Activated CD8-positive, alpha-beta T cell treated with anti-CD3 and anti-CD28 coated beads, Interleukin-2, amount 10 ng/mL, durations not matched to agents 7 days and 5 days (primary cell): ENCODE measurements at regions not wholly inside any gene's neighbourhood (a gene's known extent, or its start where the extent isn't known, plus 50 kb on each side); places are given as distances from the start of the nearest gene placed in this dataset.

ENCODE experiments used
- ATAC-seq: fragments of 150-1000 bp; cut with Tn5 transposase; one replicate; pipeline ENCODE4 v1.10.0; 2021; ENCODE audit warnings: moderate library complexity
- CTCF ChIA-PET: fragments of 350-600 bp; sonication (Branson Sonifier 250); formaldehyde crosslinking; loops from one replicate; lab custom pipeline; 2021; ENCODE audit warnings: antibody characterized with exemption; lab: Charles Lee
- POLR2A ChIA-PET: fragments of 350-600 bp; sonication (Branson Sonifier 250); formaldehyde crosslinking; loops from one replicate; lab custom pipeline; 2021; ENCODE audit warnings: antibody characterized with exemption; lab: Charles Lee
- DNase-seq: peaks from one replicate; pipeline ENCODE4 v3.0.0-alpha.2; 2020
- H3K27ac Mint-ChIP-seq: one replicate; pipeline ENCODE4 v1.8.0; 2021; ENCODE audit warnings: mild to moderate bottlenecking, mixed read lengths
- H3K27me3 Mint-ChIP-seq: one replicate; pipeline ENCODE4 v1.8.0; 2021; ENCODE audit warnings: low read depth, mixed read lengths
- H3K36me3 Mint-ChIP-seq: one replicate; pipeline ENCODE4 v1.8.0; 2021; ENCODE audit warnings: low read depth, mixed read lengths
- H3K4me1 Mint-ChIP-seq: one replicate; pipeline ENCODE4 v1.8.0; 2021; ENCODE audit warnings: low read depth, mixed read lengths
- H3K4me3 Mint-ChIP-seq: one replicate; pipeline ENCODE4 v1.8.0; 2021; ENCODE audit warnings: mild to moderate bottlenecking, mixed read lengths
- H3K9me3 Mint-ChIP-seq: one replicate; pipeline ENCODE4 v1.8.0; 2022; ENCODE audit warnings: mixed read lengths; ENCODE audit not compliant: insufficient read depth

GRCh38 chr20:39873286-39873685, 815.8 kb downstream of the MAFB start:
- ChIA-PET POLR2A (no interaction called here), CTCF (interaction anchor here (0.8 to 1.6 kb wide), 3 partner anchors 10 to 760 kb away, joined by 3 to 9 read pairs (median 3); no protein-coding TSS in a partner anchor)
- Mint-ChIP-seq H3K27me3 (no peaks in the 10 kb centered on the region), H3K9me3 (no peaks in the 10 kb centered on the region), H3K4me3 (no peak overlapping the region), H3K4me1 (no peaks in the 10 kb centered on the region), H3K27ac (no peak overlapping the region), H3K36me3 (no peaks in the 10 kb centered on the region)
- DNase-seq (no peak), ATAC-seq (no peak)

GRCh38 chr20:39871013-39871412, 818.0 kb downstream of the MAFB start:
- Mint-ChIP-seq H3K27me3 (no peaks in the 10 kb centered on the region), H3K27ac (no peak overlapping the region), H3K36me3 (no peaks in the 10 kb centered on the region), H3K4me3 (no peak overlapping the region), H3K9me3 (no peaks in the 10 kb centered on the region), H3K4me1 (no peaks in the 10 kb centered on the region)
- ChIA-PET CTCF (no interaction called here), POLR2A (no interaction called here)
- DNase-seq (no peak), ATAC-seq (no peak)

- no peak overlapping the region for H3K4me3 Mint-ChIP-seq
- no peaks in the 10 kb centered on the region for H3K9me3 Mint-ChIP-seq
- no peak for DNase-seq
- no peaks in the 10 kb centered on the region for H3K4me1 Mint-ChIP-seq
- H3K27me3 Mint-ChIP-seq, result no peaks in the 10 kb centered on the region
- no peaks in the 10 kb centered on the region for H3K36me3 Mint-ChIP-seq
- ChIA-PET CTCF (no interaction called here), POLR2A (no interaction called here)
- no peak overlapping the region for H3K27ac Mint-ChIP-seq
- no peak for ATAC-seq
Observed at GRCh38 chr20:39865446-39865845, 823.6 kb downstream of the MAFB start.

GRCh38 chr20:39862470-39862891, 826.6 kb downstream of the MAFB start:
- ATAC-seq (no peak), DNase-seq (no peak)
- Mint-ChIP-seq H3K36me3 (no peaks in the 10 kb centered on the region), H3K9me3 (no peaks in the 10 kb centered on the region), H3K4me1 (no peaks in the 10 kb centered on the region), H3K27me3 (no peaks in the 10 kb centered on the region), H3K4me3 (no peak overlapping the region), H3K27ac (no peak overlapping the region)
- CTCF ChIA-PET, result no interaction called here
- POLR2A ChIA-PET, result no interaction called here

- DNase-seq (no peak), ATAC-seq (no peak)
- Mint-ChIP-seq H3K36me3 (no peaks in the 10 kb centered on the region), H3K27me3 (no peaks in the 10 kb centered on the region), H3K4me1 (no peaks in the 10 kb centered on the region), H3K9me3 (no peaks in the 10 kb centered on the region), H3K27ac (no peak overlapping the region), H3K4me3 (no peak overlapping the region)
- ChIA-PET POLR2A (no interaction called here), CTCF (no interaction called here)
Observed at GRCh38 chr20:39861381-39861780, 827.7 kb downstream of the MAFB start.

GRCh38 chr20:39857835-39858234, 831.2 kb downstream of the MAFB start:
- Mint-ChIP-seq H3K9me3 (no peaks in the 10 kb centered on the region), H3K36me3 (no peaks in the 10 kb centered on the region), H3K27me3 (no peaks in the 10 kb centered on the region), H3K4me3 (no peak overlapping the region), H3K4me1 (no peaks in the 10 kb centered on the region), H3K27ac (no peak overlapping the region)
- ChIA-PET POLR2A (no interaction called here), CTCF (no interaction called here)
- ATAC-seq, result no peak
- DNase-seq, result no peak

- no peaks in the 10 kb centered on the region for H3K27me3 Mint-ChIP-seq
- ATAC-seq, result no peak
- no peaks in the 10 kb centered on the region for H3K9me3 Mint-ChIP-seq
- CTCF ChIA-PET, result no interaction called here
- no peak for DNase-seq
- H3K36me3 Mint-ChIP-seq, result no peaks in the 10 kb centered on the region
- no peak overlapping the region for H3K27ac Mint-ChIP-seq
- H3K4me3 Mint-ChIP-seq, result no peak overlapping the region
- no peaks in the 10 kb centered on the region for H3K4me1 Mint-ChIP-seq
- POLR2A ChIA-PET, result no interaction called here
Observed at GRCh38 chr20:39857187-39857586, 831.8 kb downstream of the MAFB start.

- ChIA-PET CTCF (no interaction called here), POLR2A (no interaction called here)
- Mint-ChIP-seq H3K27me3 (no peaks in the 10 kb centered on the region), H3K36me3 (no peaks in the 10 kb centered on the region), H3K9me3 (no peaks in the 10 kb centered on the region), H3K4me1 (no peaks in the 10 kb centered on the region), H3K27ac (no peak overlapping the region), H3K4me3 (no peak overlapping the region)
- DNase-seq (no peak), ATAC-seq (no peak)
Observed at GRCh38 chr20:39855799-39856198, 833.2 kb downstream of the MAFB start.

GRCh38 chr20:39855056-39855455, 834.0 kb downstream of the MAFB start:
- H3K9me3 Mint-ChIP-seq, result no peaks in the 10 kb centered on the region
- no peak overlapping the region for H3K27ac Mint-ChIP-seq
- ChIA-PET POLR2A (no interaction called here), CTCF (no interaction called here)
- no peaks in the 10 kb centered on the region for H3K36me3 Mint-ChIP-seq
- DNase-seq (no peak), ATAC-seq (no peak)
- H3K4me3 Mint-ChIP-seq, result no peak overlapping the region
- H3K27me3 Mint-ChIP-seq, result no peaks in the 10 kb centered on the region
- H3K4me1 Mint-ChIP-seq, result no peaks in the 10 kb centered on the region

- DNase-seq (no peak), ATAC-seq (no peak)
- ChIA-PET CTCF (no interaction called here), POLR2A (no interaction called here)
- Mint-ChIP-seq H3K4me3 (no peak overlapping the region), H3K4me1 (no peaks in the 10 kb centered on the region), H3K36me3 (no peaks in the 10 kb centered on the region), H3K27ac (no peak overlapping the region), H3K27me3 (no peaks in the 10 kb centered on the region), H3K9me3 (no peaks in the 10 kb centered on the region)
Observed at GRCh38 chr20:39853636-39854035, 835.4 kb downstream of the MAFB start.

- H3K4me1 Mint-ChIP-seq, result no peaks in the 10 kb centered on the region
- no peaks in the 10 kb centered on the region for H3K9me3 Mint-ChIP-seq
- no peak overlapping the region for H3K27ac Mint-ChIP-seq
- POLR2A ChIA-PET, result no interaction called here
- H3K36me3 Mint-ChIP-seq, result no peaks in the 10 kb centered on the region
- DNase-seq, result no peak
- CTCF ChIA-PET, result no interaction called here
- no peaks in the 10 kb centered on the region for H3K27me3 Mint-ChIP-seq
- no peak overlapping the region for H3K4me3 Mint-ChIP-seq
- no peak for ATAC-seq
Observed at GRCh38 chr20:39853050-39853449, 836.0 kb downstream of the MAFB start.

- ChIA-PET POLR2A (no interaction called here), CTCF (no interaction called here)
- Mint-ChIP-seq H3K36me3 (no peaks in the 10 kb centered on the region), H3K27ac (no peak overlapping the region), H3K4me3 (no peak overlapping the region), H3K4me1 (no peaks in the 10 kb centered on the region), H3K9me3 (no peaks in the 10 kb centered on the region), H3K27me3 (no peaks in the 10 kb centered on the region)
- DNase-seq, result no peak
- no peak for ATAC-seq
Observed at GRCh38 chr20:39851459-39851858, 837.6 kb downstream of the MAFB start.

- ChIA-PET POLR2A (no interaction called here), CTCF (no interaction called here)
Observed at GRCh38 chr20:39850821-39851330, 838.2 kb downstream of the MAFB start.

More at GRCh38 chr20:39850821-39851330, 838.2 kb downstream of the MAFB start:
- no peaks in the 10 kb centered on the region for H3K9me3 Mint-ChIP-seq
- ATAC-seq (no peak), DNase-seq (no peak)
- H3K4me1 Mint-ChIP-seq, result no peaks in the 10 kb centered on the region
- no peaks in the 10 kb centered on the region for H3K36me3 Mint-ChIP-seq
- H3K27me3 Mint-ChIP-seq, result no peaks in the 10 kb centered on the region
- no peak overlapping the region for H3K27ac Mint-ChIP-seq
- no peak overlapping the region for H3K4me3 Mint-ChIP-seq
